Mesendoderm (in vitro differentiated cells): ENCODE measurements at regions not wholly inside any gene's neighbourhood (a gene's known extent, or its start where the extent isn't known, plus 50 kb on each side); places are given as distances from the start of the nearest gene placed in this dataset.

Source experiments
- DNase-seq: peaks from one replicate; pipeline ENCODE4 v3.0.0; 2013
- H2AK5ac ChIP-seq: 2 replicates; pipeline ENCODE4 v1.6.1; 2013; ENCODE audit warnings: low read length, inconsistent platforms
- H2BK120ac ChIP-seq: 2 replicates; pipeline ENCODE4 v1.6.1; 2013; ENCODE audit warnings: low read depth, mild to moderate bottlenecking, low read length, moderate library complexity, mixed read lengths
- H2BK15ac ChIP-seq: replicated peaks from 2 replicates; pipeline ENCODE4 v1.6.1; 2013; ENCODE audit warnings: low read depth, mild to moderate bottlenecking, moderate library complexity
- H2BK5ac ChIP-seq: 2 replicates; pipeline ENCODE4 v1.6.1; 2013; ENCODE audit warnings: low read length, inconsistent platforms
- H3K18ac ChIP-seq: 2 replicates; pipeline ENCODE4 v1.6.1; 2013; ENCODE audit warnings: mild to moderate bottlenecking, low read length, mixed read lengths
- H3K23ac ChIP-seq: one replicate; pipeline ENCODE4 v1.6.1; 2013; ENCODE audit warnings: low read length
- H3K27ac ChIP-seq: 2 replicates; pipeline ENCODE4 v1.5.1; 2013; ENCODE audit warnings: low read depth, mild to moderate bottlenecking, inconsistent platforms, low read length, moderate library complexity
- H3K27me3 ChIP-seq: 2 replicates; pipeline ENCODE4 v1.6.1; 2013; ENCODE audit warnings: low read length, control low read depth, mild to moderate bottlenecking, inconsistent platforms; ENCODE audit not compliant: insufficient read depth, poor library complexity
- H3K36me3 ChIP-seq: 2 replicates; pipeline ENCODE4 v1.6.1; 2013; ENCODE audit warnings: low read length, inconsistent platforms; ENCODE audit not compliant: control insufficient read depth, insufficient read depth
- H3K4ac ChIP-seq: one replicate; pipeline ENCODE4 v1.6.1; 2013; ENCODE audit warnings: low read depth, mild to moderate bottlenecking, low read length, moderate library complexity
- H3K4me1 ChIP-seq: 2 replicates; pipeline ENCODE4 v1.6.1; 2013; ENCODE audit warnings: low read depth, low read length, inconsistent platforms; ENCODE audit not compliant: control insufficient read depth
- H3K4me2 ChIP-seq: 2 replicates; pipeline ENCODE4 v1.6.1; 2013; ENCODE audit warnings: low read length
- H3K4me3 ChIP-seq: 2 replicates; pipeline ENCODE4 v1.5.1; 2013; ENCODE audit warnings: mild to moderate bottlenecking, low read length
- H3K56ac ChIP-seq: one replicate; pipeline ENCODE4 v1.6.1; 2013; ENCODE audit warnings: low read length
- H3K79me1 ChIP-seq: 2 replicates; pipeline ENCODE4 v1.6.1; 2013; ENCODE audit warnings: low read length, inconsistent platforms
- H3K79me2 ChIP-seq: 2 replicates; pipeline ENCODE4 v1.6.1; 2013; ENCODE audit warnings: mild to moderate bottlenecking, low read length; ENCODE audit not compliant: control insufficient read depth, insufficient read depth
- H3K9ac ChIP-seq: 2 replicates; pipeline ENCODE4 v1.6.1; 2013; ENCODE audit warnings: low read length, inconsistent platforms
- H4K5ac ChIP-seq: one replicate; pipeline ENCODE4 v1.6.1; 2013; ENCODE audit warnings: low read length
- H4K8ac ChIP-seq: one replicate; pipeline ENCODE4 v1.6.1; 2013; ENCODE audit warnings: low read depth, mild to moderate bottlenecking, control low read depth, low read length, moderate library complexity
- WGBS: extraction: QIAGEN DNeasy Blood & Tissue Kit; methylation state at CpG from one replicate; pipeline ENCODE4 v1.1.7; 2013; ENCODE audit warnings: low lambda C conversion rate, missing lambda C conversion rate; ENCODE audit not compliant: insufficient coverage; ENCODE audit errors: extremely low coverage; 5-methylcytosine and 5-hydroxymethylcytosine counted together

- no peak for DNase-seq
Measured at GRCh38 chr14:38098074-38098836, 109.4 kb upstream of the SSTR1 start.

DNA sequence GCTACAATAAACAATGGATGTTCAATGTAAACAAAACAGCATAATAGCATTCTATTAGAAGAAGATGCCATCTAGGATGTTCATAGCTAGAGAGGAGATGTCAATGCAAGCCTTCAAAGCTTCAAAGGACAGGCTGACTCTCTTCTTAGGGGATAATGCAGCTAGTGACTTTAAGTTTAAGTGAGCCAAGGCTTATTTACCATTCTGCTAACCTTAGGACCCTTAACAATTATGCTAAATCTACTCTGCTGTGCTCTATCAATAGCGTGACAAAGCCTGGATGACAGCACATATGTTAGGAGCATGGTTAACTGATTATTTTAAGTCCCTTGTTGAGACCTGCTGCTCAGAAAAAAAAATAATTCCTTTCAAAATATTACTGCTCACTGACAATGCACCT, 106.0 kb upstream of the SSTR1 start:
- no peaks in the 10 kb centered on the region for H3K79me1 ChIP-seq
- no peaks in the 10 kb centered on the region for H3K4me1 ChIP-seq
- H3K9ac ChIP-seq = no peak overlapping the region
- H4K5ac ChIP-seq = no peak overlapping the region
- no peak overlapping the region for H3K27ac ChIP-seq
- H3K79me2 ChIP-seq = no peaks in the 10 kb centered on the region
- no peak overlapping the region for H3K4me2 ChIP-seq
- H3K27me3 ChIP-seq = no peaks in the 10 kb centered on the region
- WGBS = no CpG with 5 or more reads among the region's 1 CpG
- no peak overlapping the region for H3K4ac ChIP-seq
- H2BK120ac ChIP-seq = no peak overlapping the region
- no peak overlapping the region for H2AK5ac ChIP-seq
- H3K23ac ChIP-seq = no peak overlapping the region
- no peak overlapping the region for H3K56ac ChIP-seq
- no peak overlapping the region for H3K18ac ChIP-seq
- no peak overlapping the region for H2BK5ac ChIP-seq
- no peaks in the 10 kb centered on the region for H3K36me3 ChIP-seq
- no peak overlapping the region for H3K4me3 ChIP-seq
- DNase-seq = no peak
- H4K8ac ChIP-seq = no peak overlapping the region
- H2BK15ac ChIP-seq = no peak overlapping the region

More at GRCh38 chr14:38098074-38098836, 109.4 kb upstream of the SSTR1 start:
- Histone ChIP-seq H3K23ac (no peak overlapping the region), H2BK15ac (no peak overlapping the region), H4K5ac (no peak overlapping the region), H3K18ac (no peak overlapping the region), H2AK5ac (no peak overlapping the region), H3K79me2 (no peaks in the 10 kb centered on the region), H3K27me3 (no peaks in the 10 kb centered on the region), H3K27ac (no peak overlapping the region), H3K4me1 (no peaks in the 10 kb centered on the region), H3K56ac (no peak overlapping the region), H4K8ac (no peak overlapping the region), H3K36me3 (no peaks in the 10 kb centered on the region), H3K4me3 (no peak overlapping the region), H3K9ac (no peak overlapping the region), H3K79me1 (no peaks in the 10 kb centered on the region), H3K4ac (no peak overlapping the region), H3K4me2 (no peak overlapping the region), H2BK5ac (no peak overlapping the region), H2BK120ac (no peak overlapping the region)
- WGBS = no CpG with 5 or more reads among the region's 4 CpGs

- no peak for DNase-seq
- Histone ChIP-seq H2BK120ac (no peak overlapping the region), H3K4ac (no peak overlapping the region), H3K4me1 (no peaks in the 10 kb centered on the region), H4K5ac (no peak overlapping the region), H2AK5ac (no peak overlapping the region), H3K9ac (no peak overlapping the region), H3K18ac (no peak overlapping the region), H3K36me3 (no peaks in the 10 kb centered on the region), H3K27ac (no peak overlapping the region), H3K56ac (no peak overlapping the region), H3K4me3 (no peak overlapping the region), H3K79me1 (no peaks in the 10 kb centered on the region), H2BK15ac (no peak overlapping the region), H3K4me2 (no peak overlapping the region), H3K27me3 (no peaks in the 10 kb centered on the region), H3K23ac (no peak overlapping the region), H2BK5ac (no peak overlapping the region), H4K8ac (no peak overlapping the region), H3K79me2 (no peaks in the 10 kb centered on the region)
- WGBS = no CpG with 5 or more reads among the region's 6 CpGs
Measured at GRCh38 chr14:38103542-38104225, 104.0 kb upstream of the SSTR1 start.

- DNase-seq = no peak
- no peak overlapping the region for H2BK5ac ChIP-seq
Measured at GRCh38 chr14:38105106-38105702, 102.5 kb upstream of the SSTR1 start.

GRCh38 chr14:38107216-38107631, 100.5 kb upstream of the SSTR1 start:
- H3K18ac ChIP-seq = no peak overlapping the region
- H3K4me1 ChIP-seq = no peaks in the 10 kb centered on the region
- H3K79me1 ChIP-seq = no peaks in the 10 kb centered on the region
- H3K36me3 ChIP-seq = no peaks in the 10 kb centered on the region
- H2AK5ac ChIP-seq = no peak overlapping the region
- no peak overlapping the region for H3K56ac ChIP-seq
- H4K8ac ChIP-seq = no peak overlapping the region
- no CpG with 5 or more reads among the region's 2 CpGs for WGBS
- no peak overlapping the region for H4K5ac ChIP-seq
- H3K4me3 ChIP-seq = no peak overlapping the region
- no peak overlapping the region for H2BK5ac ChIP-seq
- no peak overlapping the region for H3K27ac ChIP-seq
- H3K23ac ChIP-seq = no peak overlapping the region
- H3K9ac ChIP-seq = no peak overlapping the region
- no peak overlapping the region for H3K4me2 ChIP-seq
- H3K79me2 ChIP-seq = no peaks in the 10 kb centered on the region
- H2BK120ac ChIP-seq = no peak overlapping the region
- H3K27me3 ChIP-seq = no peaks in the 10 kb centered on the region
- H3K4ac ChIP-seq = no peak overlapping the region
- DNase-seq = no peak
- H2BK15ac ChIP-seq = no peak overlapping the region

More at GRCh38 chr14:38105106-38105702, 102.5 kb upstream of the SSTR1 start:
- Histone ChIP-seq H3K36me3 (no peaks in the 10 kb centered on the region), H2BK120ac (no peak overlapping the region), H3K4me1 (no peaks in the 10 kb centered on the region), H3K4me3 (no peak overlapping the region), H3K79me1 (no peaks in the 10 kb centered on the region), H4K5ac (no peak overlapping the region), H3K23ac (no peak overlapping the region), H3K4me2 (no peak overlapping the region), H3K79me2 (no peaks in the 10 kb centered on the region), H3K4ac (no peak overlapping the region), H3K9ac (no peak overlapping the region), H3K56ac (no peak overlapping the region), H2BK15ac (no peak overlapping the region), H3K27ac (no peak overlapping the region), H4K8ac (no peak overlapping the region), H3K18ac (no peak overlapping the region), H2AK5ac (no peak overlapping the region), H3K27me3 (no peaks in the 10 kb centered on the region)
- no CpG with 5 or more reads among the region's 9 CpGs for WGBS
